KOPT-K1 (cell line): ENCODE measurements at regions not wholly inside any gene's neighbourhood (a gene's known extent, or its start where the extent isn't known, plus 50 kb on each side); places are given as distances from the start of the nearest gene placed in this dataset.

Experiments used
- H3K27ac ChIP-seq: fragments of 200-600 bp; sonication (generic); 2 replicates; pipeline ENCODE4 v1.5.1; 2016; ENCODE audit warnings: antibody characterized with exemption, mild to moderate bottlenecking, low read depth, low read length; ENCODE audit not compliant: poor library complexity, severe bottlenecking
- H3K36me3 ChIP-seq: fragments of 200-600 bp; sonication (generic); 2 replicates; pipeline ENCODE4 v1.5.1; 2017; ENCODE audit warnings: antibody characterized with exemption, mild to moderate bottlenecking, low read length, moderate library complexity; ENCODE audit not compliant: insufficient read depth
- H3K9me3 ChIP-seq: fragments of 200-600 bp; sonication (generic); 2 replicates; pipeline ENCODE4 v1.5.1; 2017; ENCODE audit warnings: antibody characterized with exemption, low read length, mild to moderate bottlenecking; ENCODE audit not compliant: insufficient read depth, poor library complexity, severe bottlenecking

- Histone ChIP-seq H3K36me3 (no peaks in the 10 kb centered on the region), H3K27ac (no peak overlapping the region), H3K9me3 (peaks cover 4% of the 10 kb centered on the region)
Observed at GRCh38 chrX:42930951-42931350, 153.0 kb upstream of the PPP1R2C start.

- Histone ChIP-seq H3K27ac (peak overlapping the region; percentile 64), H3K36me3 (no peaks in the 10 kb centered on the region), H3K9me3 (peaks cover 4% of the 10 kb centered on the region)
Observed at GRCh38 chrX:42933187-42933586, 155.2 kb upstream of the PPP1R2C start.

- H3K9me3 ChIP-seq: peaks cover 10% of the 10 kb centered on the region
- H3K36me3 ChIP-seq: no peaks in the 10 kb centered on the region
- H3K27ac ChIP-seq: peak overlapping the region; percentile 64
Observed at GRCh38 chrX:42934020-42934726, 156.2 kb upstream of the PPP1R2C start.

GRCh38 chrX:42941671-42942070 is 163.7 kb upstream of the PPP1R2C start:
- H3K27ac ChIP-seq: peak overlapping the region; percentile 98

GRCh38 chrX:42943051-42943974 is 165.3 kb upstream of the PPP1R2C start:
- H3K36me3 ChIP-seq: no peaks in the 10 kb centered on the region; the same call in 1 of the 2 replicates
- peak overlapping the region; percentile 98 for H3K27ac ChIP-seq
- H3K9me3 ChIP-seq: peaks cover 23% of the 10 kb centered on the region

More at GRCh38 chrX:42941671-42942070, 163.7 kb upstream of the PPP1R2C start:
- Histone ChIP-seq H3K9me3 (peaks cover 23% of the 10 kb centered on the region), H3K36me3 (no peaks in the 10 kb centered on the region; the same call in 1 of the 2 replicates)

GRCh38 chrX:42944381-42944998 is 166.5 kb upstream of the PPP1R2C start:
- Histone ChIP-seq H3K9me3 (peaks cover 15% of the 10 kb centered on the region), H3K27ac (peak overlapping the region; percentile 98), H3K36me3 (no peaks in the 10 kb centered on the region; the same call in 1 of the 2 replicates)

- H3K27ac ChIP-seq: peak overlapping the region; percentile 98
- H3K36me3 ChIP-seq: no peaks in the 10 kb centered on the region
- H3K9me3 ChIP-seq: no peaks in the 10 kb centered on the region
Observed at GRCh38 chrX:42946544-42947194, 168.7 kb upstream of the PPP1R2C start.

- H3K9me3 ChIP-seq: no peaks in the 10 kb centered on the region
- H3K36me3 ChIP-seq: no peaks in the 10 kb centered on the region
- peak overlapping the region; percentile 98 for H3K27ac ChIP-seq
Observed at GRCh38 chrX:42948723-42949657, 171.0 kb upstream of the PPP1R2C start.

- Histone ChIP-seq H3K9me3 (no peaks in the 10 kb centered on the region), H3K36me3 (no peaks in the 10 kb centered on the region), H3K27ac (no peak overlapping the region)
Observed at GRCh38 chrX:42951747-42952146, 173.8 kb upstream of the PPP1R2C start.

GRCh38 chrX:42952621-42953020 is 174.7 kb upstream of the PPP1R2C start:
- Histone ChIP-seq H3K27ac (no peak overlapping the region), H3K36me3 (no peaks in the 10 kb centered on the region), H3K9me3 (no peaks in the 10 kb centered on the region)

- Histone ChIP-seq H3K36me3 (no peaks in the 10 kb centered on the region), H3K9me3 (peaks cover 4% of the 10 kb centered on the region), H3K27ac (no peak overlapping the region)
Observed at GRCh38 chrX:42954880-42955279, 176.9 kb upstream of the PPP1R2C start.

- Histone ChIP-seq H3K9me3 (peaks cover 9% of the 10 kb centered on the region), H3K36me3 (no peaks in the 10 kb centered on the region), H3K27ac (no peak overlapping the region)
Observed at GRCh38 chrX:42955349-42955748, 177.4 kb upstream of the PPP1R2C start.

- Histone ChIP-seq H3K36me3 (no peaks in the 10 kb centered on the region), H3K9me3 (peaks cover 3% of the 10 kb centered on the region), H3K27ac (no peak overlapping the region)
Observed at GRCh38 chrX:42967681-42968300, 189.8 kb upstream of the PPP1R2C start.
